ENCODE measurements at regions not wholly inside any gene's neighbourhood (a gene's known extent, or its start where the extent isn't known, plus 50 kb on each side); places are given as distances from the start of the nearest gene placed in this dataset.

- no peak for DNase-seq
These were observed 191.8 kb downstream of the GADD45G start for GRCh38 chr9:89796606-89797005.

- DNase-seq: no peak
These were observed 192.4 kb downstream of the GADD45G start for GRCh38 chr9:89797255-89797654.

GRCh38 chr9:89797937-89798455 lies 193.2 kb downstream of the GADD45G start:
- DNase-seq: no peak

- no peak for DNase-seq
These were observed 193.8 kb downstream of the GADD45G start for GRCh38 chr9:89798547-89799120.

GRCh38 chr9:89799221-89799620 lies 194.4 kb downstream of the GADD45G start:
- DNase-seq: no peak

GRCh38 chr9:89799766-89800165 lies 195.0 kb downstream of the GADD45G start:
- DNase-seq: no peak

GRCh38 chr9:89801341-89801740 lies 196.5 kb downstream of the GADD45G start:
- DNase-seq: no peak

GRCh38 chr9:89801742-89802670 lies 197.2 kb downstream of the GADD45G start:
- no peak for DNase-seq

- no peak for DNase-seq
These were observed 198.1 kb downstream of the GADD45G start for GRCh38 chr9:89802781-89803355.

GRCh38 chr9:89803403-89803802 lies 198.6 kb downstream of the GADD45G start:
- DNase-seq: no peak

- no peak for DNase-seq
These were observed 200.1 kb downstream of the GADD45G start for GRCh38 chr9:89804766-89805531.

GRCh38 chr9:89805571-89806292 lies 200.9 kb downstream of the GADD45G start:
- DNase-seq: no peak

- no peak for DNase-seq
These were observed 201.7 kb downstream of the GADD45G start for GRCh38 chr9:89806371-89807100.

GRCh38 chr9:89807101-89807395 lies 202.2 kb downstream of the GADD45G start:
- DNase-seq: no peak

GRCh38 chr9:89807682-89808075 lies 202.9 kb downstream of the GADD45G start:
- no peak for DNase-seq

GRCh38 chr9:89808076-89808755 lies 203.4 kb downstream of the GADD45G start:
- no peak for DNase-seq

GRCh38 chr9:89808756-89809181 lies 204.0 kb downstream of the GADD45G start:
- no peak for DNase-seq

- no peak for DNase-seq
These were observed 205.6 kb downstream of the GADD45G start for GRCh38 chr9:89810431-89810830.

GRCh38 chr9:89811356-89811755 lies 206.5 kb downstream of the GADD45G start:
- no peak for DNase-seq

- DNase-seq: no peak
These were observed 207.2 kb downstream of the GADD45G start for GRCh38 chr9:89811886-89812450.

Data from activated effector memory CD4-positive, alpha-beta T cell treated with anti-CD3 and anti-CD28 coated beads, Interleukin-2, amount 50 U/mL, for 16 hours (primary cell).